Duodenal mucosa (tissue), 2 donors: ENCODE measurements at regions not wholly inside any gene's neighbourhood (a gene's known extent, or its start where the extent isn't known, plus 50 kb on each side); places are given as distances from the start of the nearest gene placed in this dataset.

Source experiments
- H3K27ac ChIP-seq: one replicate; pipeline ENCODE4 v1.7.0; 2013; ENCODE audit warnings: low read depth, low read length
- H3K27me3 ChIP-seq, 2 donors: one replicate each; pipeline ENCODE4 v1.7.0; 2013; ENCODE audit warnings: low read length in 2 of 2, control low read depth in 1 of 2; ENCODE audit not compliant: insufficient read depth in 2 of 2, control insufficient read depth in 1 of 2
- H3K36me3 ChIP-seq, 2 donors: one replicate each; pipeline ENCODE4 v1.7.0; 2013; ENCODE audit warnings: low read length in 2 of 2, control low read depth in 1 of 2; ENCODE audit not compliant: insufficient read depth in 2 of 2, control insufficient read depth in 1 of 2
- H3K4me1 ChIP-seq, 2 donors: one replicate each; pipeline ENCODE4 v1.7.0; 2013; ENCODE audit warnings: low read length in 2 of 2, control low read depth in 1 of 2; ENCODE audit not compliant: insufficient read depth in 2 of 2, control insufficient read depth in 1 of 2
- H3K4me3 ChIP-seq, 2 donors: one replicate each; pipeline ENCODE4 v1.7.0; 2013; ENCODE audit warnings: low read length in 2 of 2, low read depth in 1 of 2
- H3K9ac ChIP-seq, 2 donors: one replicate each; pipeline ENCODE4 v1.7.0; 2013; ENCODE audit warnings: low read length in 2 of 2, low read depth in 1 of 2
- H3K9me3 ChIP-seq, 2 donors: one replicate each; pipeline ENCODE4 v1.7.0; 2013; ENCODE audit warnings: low read length in 2 of 2, control low read depth in 1 of 2; ENCODE audit not compliant: control insufficient read depth in 1 of 2

- no peaks in the 10 kb centered on the region for H3K9me3 ChIP-seq
- H3K27me3 ChIP-seq: no peaks in the 10 kb centered on the region
- no peaks in the 10 kb centered on the region for H3K36me3 ChIP-seq
- H3K4me3 ChIP-seq: no peak overlapping the region
- no peaks in the 10 kb centered on the region for H3K4me1 ChIP-seq
- H3K27ac ChIP-seq: no peak overlapping the region
- no peak overlapping the region for H3K9ac ChIP-seq
Measured at GRCh38 chr11:112722148-112722547, 239.1 kb upstream of the NCAM1 start.

DNA sequence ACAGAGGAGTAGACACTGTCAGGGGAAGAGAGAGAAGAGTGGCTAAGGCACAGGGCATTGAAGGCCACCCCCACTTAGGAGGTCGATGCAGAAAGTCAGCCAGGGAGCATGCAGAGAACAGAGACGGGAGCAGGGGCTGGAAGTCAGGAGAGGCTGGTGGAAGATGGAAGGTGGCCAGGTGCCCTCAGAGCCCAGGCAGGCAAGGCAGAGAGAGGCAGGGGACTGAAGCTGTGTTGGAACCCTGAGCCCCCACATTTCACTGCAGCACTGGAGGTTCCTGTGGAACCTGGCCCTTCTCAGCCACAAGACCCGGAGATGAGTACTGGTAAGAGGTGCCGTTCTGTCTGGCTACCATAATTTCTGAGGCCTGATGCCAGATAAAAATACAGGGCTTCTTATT, 238.3 kb upstream of the NCAM1 start:
- H3K9me3 ChIP-seq: no peaks in the 10 kb centered on the region
- no peak overlapping the region for H3K4me3 ChIP-seq
- no peaks in the 10 kb centered on the region for H3K4me1 ChIP-seq
- H3K36me3 ChIP-seq: no peaks in the 10 kb centered on the region
- no peak overlapping the region for H3K27ac ChIP-seq
- no peak overlapping the region for H3K9ac ChIP-seq
- no peaks in the 10 kb centered on the region for H3K27me3 ChIP-seq

DNA sequence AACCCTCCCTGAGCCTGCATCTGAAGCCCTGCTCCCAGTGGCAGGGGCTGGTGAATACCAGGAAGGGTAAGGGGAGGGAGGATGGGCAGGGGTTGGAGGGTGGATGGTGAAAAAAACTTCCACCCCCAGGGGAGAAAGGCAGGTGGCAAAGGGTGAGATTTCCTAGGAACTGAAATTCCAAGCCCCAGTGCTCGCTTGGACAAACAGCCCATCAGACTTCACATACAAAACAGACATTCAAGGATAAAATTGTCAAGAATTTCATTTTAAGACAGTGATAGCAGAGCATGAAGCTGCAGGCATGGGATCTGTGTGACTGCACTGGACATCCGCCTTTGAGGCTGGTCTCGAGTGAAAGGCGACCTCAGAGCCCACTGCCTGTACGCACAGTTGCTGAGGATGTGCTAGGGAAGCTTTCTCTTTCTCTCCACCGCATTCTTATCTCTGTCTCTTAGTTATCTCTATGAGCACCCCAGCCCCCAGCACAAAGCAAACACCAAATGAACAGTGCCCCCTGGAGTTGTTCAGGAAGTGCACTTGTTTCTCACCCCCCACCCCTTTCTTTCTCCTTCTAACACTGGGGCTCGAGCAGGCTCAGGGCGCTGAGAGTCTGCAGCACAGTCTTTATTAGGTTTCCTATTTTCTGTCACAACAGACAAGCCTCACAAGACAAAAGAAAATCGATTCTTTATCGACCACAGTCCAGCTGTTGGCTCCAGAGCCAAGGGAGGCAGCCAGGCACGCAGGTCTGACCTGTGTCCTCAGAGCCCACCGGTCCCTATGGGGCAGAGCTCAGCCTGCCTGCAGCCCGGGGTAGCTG, 237.3 kb upstream of the NCAM1 start:
- Histone ChIP-seq H3K9ac (no peak overlapping the region), H3K4me1 (no peaks in the 10 kb centered on the region), H3K27me3 (no peaks in the 10 kb centered on the region), H3K9me3 (no peaks in the 10 kb centered on the region), H3K27ac (no peak overlapping the region), H3K4me3 (no peak overlapping the region), H3K36me3 (no peaks in the 10 kb centered on the region)

GRCh38 chr11:112724496-112724790, 236.8 kb upstream of the NCAM1 start:
- Histone ChIP-seq H3K27me3 (no peaks in the 10 kb centered on the region), H3K36me3 (no peaks in the 10 kb centered on the region), H3K4me1 (no peaks in the 10 kb centered on the region), H3K27ac (no peak overlapping the region), H3K9ac (no peak overlapping the region), H3K9me3 (no peaks in the 10 kb centered on the region), H3K4me3 (no peak overlapping the region)

- H3K4me3 ChIP-seq: no peak overlapping the region
- H3K4me1 ChIP-seq: no peaks in the 10 kb centered on the region
- no peaks in the 10 kb centered on the region for H3K9me3 ChIP-seq
- H3K9ac ChIP-seq: no peak overlapping the region
- no peaks in the 10 kb centered on the region for H3K36me3 ChIP-seq
- H3K27me3 ChIP-seq: no peaks in the 10 kb centered on the region
- no peak overlapping the region for H3K27ac ChIP-seq
Measured at GRCh38 chr11:112725636-112726035, 235.6 kb upstream of the NCAM1 start.

- Histone ChIP-seq H3K9me3 (no peaks in the 10 kb centered on the region), H3K27ac (no peak overlapping the region), H3K27me3 (no peaks in the 10 kb centered on the region), H3K4me1 (no peaks in the 10 kb centered on the region), H3K4me3 (no peak overlapping the region), H3K36me3 (no peaks in the 10 kb centered on the region), H3K9ac (no peak overlapping the region)
Measured at GRCh38 chr11:112727341-112727841, 233.8 kb upstream of the NCAM1 start.

GRCh38 chr11:112728288-112728687, 232.9 kb upstream of the NCAM1 start:
- no peaks in the 10 kb centered on the region for H3K27me3 ChIP-seq
- H3K27ac ChIP-seq: no peak overlapping the region
- no peaks in the 10 kb centered on the region for H3K4me1 ChIP-seq
- H3K9ac ChIP-seq: no peak overlapping the region
- H3K36me3 ChIP-seq: no peaks in the 10 kb centered on the region
- H3K9me3 ChIP-seq: no peaks in the 10 kb centered on the region
- no peak overlapping the region for H3K4me3 ChIP-seq

GRCh38 chr11:112728716-112729115, 232.5 kb upstream of the NCAM1 start:
- Histone ChIP-seq H3K4me3 (no peak overlapping the region), H3K9me3 (no peaks in the 10 kb centered on the region), H3K9ac (no peak overlapping the region), H3K4me1 (no peaks in the 10 kb centered on the region), H3K27me3 (no peaks in the 10 kb centered on the region), H3K27ac (no peak overlapping the region), H3K36me3 (no peaks in the 10 kb centered on the region)

GRCh38 chr11:112730591-112730990, 230.6 kb upstream of the NCAM1 start:
- Histone ChIP-seq H3K36me3 (no peaks in the 10 kb centered on the region), H3K27ac (no peak overlapping the region), H3K27me3 (no peaks in the 10 kb centered on the region), H3K4me3 (no peak overlapping the region), H3K9ac (no peak overlapping the region), H3K4me1 (no peaks in the 10 kb centered on the region), H3K9me3 (no peaks in the 10 kb centered on the region)

- H3K4me1 ChIP-seq: no peaks in the 10 kb centered on the region
- no peaks in the 10 kb centered on the region for H3K9me3 ChIP-seq
- H3K9ac ChIP-seq: no peak overlapping the region
- no peaks in the 10 kb centered on the region for H3K36me3 ChIP-seq
- H3K27me3 ChIP-seq: no peaks in the 10 kb centered on the region
- H3K4me3 ChIP-seq: no peak overlapping the region
- no peak overlapping the region for H3K27ac ChIP-seq
Measured at GRCh38 chr11:112731538-112731937, 229.7 kb upstream of the NCAM1 start.
